ENCODE measurements at regions not wholly inside any gene's neighbourhood (a gene's known extent, or its start where the extent isn't known, plus 50 kb on each side); places are given as distances from the start of the nearest gene placed in this dataset.

GRCh38 chr13:22312405-22312803, 641.5 kb downstream of the FGF9 start:
- no peak overlapping the region for H2AK9ac ChIP-seq (replicated peaks; ENCODE audit: low read depth, low read length, poor library complexity)
- no peak overlapping the region for H3K9ac ChIP-seq (ENCODE audit: low read depth, low read length)
- no peak overlapping the region for H3K4ac ChIP-seq (ENCODE audit: low read depth, low read length)
- no peak overlapping the region for H3K27ac ChIP-seq (ENCODE audit: insufficient read depth, low read length)
- H2BK20ac ChIP-seq (ENCODE audit: low read depth, low read length), result no peak overlapping the region
- H4K5ac ChIP-seq (ENCODE audit: low read depth, low read length), result no peak overlapping the region
- no peaks in the 10 kb centered on the region for H3K27me3 ChIP-seq (ENCODE audit: control insufficient read depth, insufficient read depth, low read length)
- H4K91ac ChIP-seq (ENCODE audit: insufficient read depth, low read depth, low read length), result no peak overlapping the region
- no peaks in the 10 kb centered on the region for H3K79me1 ChIP-seq (ENCODE audit: low read depth in 1 of 2, low read length in 2 of 2)
- H3K9me3 ChIP-seq (ENCODE audit: control insufficient read depth, insufficient read depth, low read length), result no peaks in the 10 kb centered on the region
- in situ Hi-C loops (cut with MboI; ENCODE audit: low sequenced_read_pairs), result no loop called here
- no peak overlapping the region for H2BK5ac ChIP-seq (ENCODE audit: low read depth, low read length, poor library complexity, severe bottlenecking)
- no peaks in the 10 kb centered on the region for H3K36me3 ChIP-seq (ENCODE audit: control insufficient read depth, insufficient read depth, low read length)
- H3K56ac ChIP-seq (ENCODE audit: extremely low read depth, insufficient read depth, low read length), result no peak overlapping the region
- BruUV-seq (replicated peaks), result no TSS peak
- no peak overlapping the region for H2BK120ac ChIP-seq (ENCODE audit: low read depth, low read length)
- H3K14ac ChIP-seq (replicated peaks; ENCODE audit: low read depth, low read length), result no peak overlapping the region
- dilution Hi-C loops (cut with HindIII; ENCODE audit: low sequenced_read_pairs, unreplicated experiment), result no loop called here
- no peak overlapping the region for H3K4me3 ChIP-seq (ENCODE audit: insufficient read depth, low read depth, low read length)
- no peak for ATAC-seq (ENCODE audit: low read depth)
- no peak for DNase-seq
- no peak overlapping the region for H2AK5ac ChIP-seq (ENCODE audit: low read depth, low read length)
- H4K20me1 ChIP-seq (ENCODE audit: insufficient read depth, low read length), result no peaks in the 10 kb centered on the region
- H3K9me1 ChIP-seq (ENCODE audit: insufficient read depth, low read length), result no peaks in the 10 kb centered on the region
- ChIA-PET CTCF (no interaction called here), POLR2A (ENCODE audit: unreplicated experiment) (no interaction called here)
- 53% methylated on average over 2 of the region's 2 CpGs; no CpG with 5 or more reads in 1 of the 2 experiments for WGBS, 2 experiments (ENCODE audit: extremely low coverage in 2 of 2, insufficient read length in 1 of 2)
- TF ChIP-seq POLR2A (IDR thresholded peaks at IDR 0.05; ENCODE audit: low read depth, low read length) (no peak), NFE2L2 (IDR thresholded peaks at IDR 0.05; ENCODE audit: low read depth, low read length) (no peak), RFX5 (IDR thresholded peaks at IDR 0.05; ENCODE audit: low read depth, low read length) (no peak), BHLHE40 (IDR thresholded peaks at IDR 0.05; ENCODE audit: low read depth, low read length) (no peak), ELK1 (IDR thresholded peaks at IDR 0.05; ENCODE audit: borderline replicate concordance, low read depth, low read length) (no peak), MAZ (IDR thresholded peaks at IDR 0.05; ENCODE audit: borderline replicate concordance, low read depth, low read length) (no peak), USF2 (IDR thresholded peaks at IDR 0.05; ENCODE audit: low read depth, low read length) (no peak), MXI1 (IDR thresholded peaks at IDR 0.05; ENCODE audit: borderline replicate concordance, low read depth, low read length) (no peak), CHD1 (IDR thresholded peaks at IDR 0.05; ENCODE audit: low read depth, low read length) (no peak), CTCF (conservative IDR thresholded peaks at IDR 0.05; ENCODE audit: low read depth, low read length) (no peak), FOS (IDR thresholded peaks at IDR 0.05; ENCODE audit: low read depth, low read length) (no peak)
- H3K4me1 ChIP-seq (ENCODE audit: control insufficient read depth, insufficient read depth, low read length), result no peaks in the 10 kb centered on the region
- intact Hi-C loops (cut with micrococcal nuclease), result loop anchor here (5.0 kb wide), 1 partner anchor 1035 kb away; no protein-coding TSS in a partner anchor
- H3K4me2 ChIP-seq (ENCODE audit: low read depth, low read length), result no peak overlapping the region
- no peak overlapping the region for H2BK15ac ChIP-seq (ENCODE audit: low read depth, low read length)
- H4K8ac ChIP-seq (ENCODE audit: low read depth in 2 of 2, low read length in 2 of 2), result no peak overlapping the region
- no peak overlapping the region for H3K23ac ChIP-seq (ENCODE audit: low read depth, low read length)
- H3K18ac ChIP-seq (ENCODE audit: low read depth, low read length), result no peak overlapping the region
- no peak overlapping the region for H2AFZ ChIP-seq (replicated peaks; ENCODE audit: low read length, poor library complexity)
